K562 (cell line): ENCODE measurements at regions not wholly inside any gene's neighbourhood (a gene's known extent, or its start where the extent isn't known, plus 50 kb on each side); places are given as distances from the start of the nearest gene placed in this dataset.

Experiments used
- ATAC-seq: fragments of 200-7000 bp; cut with Tn5 transposase; 3 replicates; pipeline ENCODE4 v1.9.1; 2020; ENCODE audit warnings: moderate library complexity
- BruUV-seq: library from RNA; stranded (reverse); fragments of 400-500 nt; replicated peaks from 2 replicates; lab custom pipeline; 2021; lab: Mats Ljungman, UMichigan
- CTCF ChIA-PET: fragments of 300-600 bp; formaldehyde crosslinking; extraction: SDS; loops from one replicate; lab custom pipeline; 2021; ENCODE audit warnings: low intra/inter-chr PET ratio; lab: Yijun Ruan, JAX
- POLR2A ChIA-PET: fragments of 300-600, 350-650 bp; sonication (Branson Sonifier 250); formaldehyde crosslinking; extraction: SDS; loops from one replicate; lab custom pipeline; 2021; ENCODE audit warnings: antibody characterized with exemption, inconsistent platforms; lab: Yijun Ruan, JAX
- DNase-seq, 4 experiments: peaks; one replicate each; pipeline versions ENCODE4 v3.0.0 to v3.0.0-alpha.2; 2011 to 2018; ENCODE audit warnings: low spot score in 3 of 4, mixed read lengths in 3 of 4; ENCODE audit errors: extremely low read depth in 1 of 4
- FAIRE-seq: peaks from 2 replicates; lab custom pipeline; 2011; peaks lifted over from hg19 to GRCh38; lab: Jason Lieb, UNC
- H2AFZ ChIP-seq: 2 replicates; pipeline ENCODE4 v1.6.0; 2011; ENCODE audit warnings: low read depth, low read length, control low read depth, inconsistent platforms
- H3K27ac ChIP-seq: fragments of 200-600 bp; 3 replicates; pipeline ENCODE4 v1.8.0; 2011; ENCODE audit warnings: low read depth, mild to moderate bottlenecking, control low read depth, inconsistent platforms, low read length, moderate library complexity, mixed read lengths; ENCODE audit errors: extremely low read depth
- H3K27me3 ChIP-seq, 2 experiments: fragments of 300-600 bp in 1 of 2; 2 replicates in 1 of 2; 3 replicates in 1 of 2; pipeline versions ENCODE4 v1.6.0 to v1.8.0; 2011; ENCODE audit warnings: inconsistent platforms in 2 of 2, low read length in 2 of 2, mild to moderate bottlenecking in 1 of 2, mixed read lengths in 1 of 2, moderate library complexity in 1 of 2; ENCODE audit not compliant: control insufficient read depth in 2 of 2, insufficient read depth in 2 of 2
- H3K36me3 ChIP-seq: fragments of 300-600 bp; 3 replicates; pipeline ENCODE4 v1.8.0; 2011; ENCODE audit warnings: mild to moderate bottlenecking, low read length, inconsistent platforms; ENCODE audit not compliant: control insufficient read depth, insufficient read depth
- H3K4me1 ChIP-seq, 2 experiments: fragments of 200-600 bp in 1 of 2; replicated peaks in 1 of 2; 2 replicates in 1 of 2; 3 replicates in 1 of 2; pipeline versions ENCODE4 v1.5.1 to v1.8.0; 2011; ENCODE audit warnings: inconsistent platforms in 2 of 2, low read length in 2 of 2, mild to moderate bottlenecking in 1 of 2, mixed read lengths in 1 of 2, moderate library complexity in 1 of 2; ENCODE audit not compliant: control insufficient read depth in 2 of 2, insufficient read depth in 2 of 2
- H3K4me2 ChIP-seq: 2 replicates; pipeline ENCODE4 v1.6.1; 2011; ENCODE audit warnings: low read length, control low read depth, inconsistent platforms, mixed read lengths; ENCODE audit not compliant: insufficient read depth
- H3K4me3 ChIP-seq: fragments of 200-600 bp; sonication (generic), shearing (Covaris generic); 2 replicates; pipeline ENCODE4 v1.5.1; 2016; ENCODE audit warnings: control low read depth, inconsistent platforms
- H3K79me2 ChIP-seq: fragments of 200-600 bp; 3 replicates; pipeline ENCODE4 v1.8.0; 2011; ENCODE audit warnings: low read length, inconsistent platforms; ENCODE audit not compliant: control insufficient read depth, insufficient read depth
- H3K9ac ChIP-seq, 2 experiments: 2 replicates each; pipeline versions ENCODE4 v1.6.0 to v1.6.1; 2011; ENCODE audit warnings: low read depth in 2 of 2, low read length in 2 of 2, control low read depth in 1 of 2, inconsistent platforms in 1 of 2, mild to moderate bottlenecking in 1 of 2, mixed read lengths in 1 of 2; ENCODE audit not compliant: insufficient read depth in 1 of 2
- H3K9me1 ChIP-seq: one replicate; pipeline ENCODE4 v1.6.0; 2011; ENCODE audit warnings: inconsistent platforms, mild to moderate bottlenecking, low read length, moderate library complexity; ENCODE audit not compliant: control insufficient read depth, insufficient read depth
- H3K9me3 ChIP-seq: replicated peaks from 2 replicates; pipeline ENCODE4 v1.5.1; 2011; ENCODE audit warnings: low read depth, low read length, inconsistent platforms; ENCODE audit not compliant: control insufficient read depth, insufficient read depth
- H4K20me1 ChIP-seq: replicated peaks from 2 replicates; pipeline ENCODE4 v1.6.1; 2011; ENCODE audit warnings: low read length, inconsistent platforms, mixed read lengths; ENCODE audit not compliant: control insufficient read depth, insufficient read depth
- FOS ChIP-seq: IDR thresholded peaks from 3 replicates; pipeline ENCODE4 v1.6.1; 2011; ENCODE audit not compliant: insufficient read length; ENCODE audit errors: extremely low read depth
- RBM34 ChIP-seq: fragments of 200-400 bp; formaldehyde crosslinking; IDR thresholded peaks from 2 replicates; pipeline ENCODE4 v1.6.1; 2018; ENCODE audit warnings: low read length, borderline replicate concordance; ENCODE audit not compliant: insufficient read depth
- SUPT5H ChIP-seq: fragments of 450-650 bp; IDR thresholded peaks from 2 replicates; pipeline ENCODE4 v1.6.1; 2016
- ZC3H11A ChIP-seq: IDR thresholded peaks from 2 replicates; pipeline ENCODE4 v1.6.1; 2012; ENCODE audit warnings: low read depth, low read length, improper control_type of control experiment
- WGBS: fragments of 100-300 bp; shearing (Covaris generic); methylation state at CpG from one replicate; pipeline ENCODE4 v1.1.6; 2016; ENCODE audit warnings: low coverage, mixed read lengths; ENCODE audit not compliant: insufficient coverage; ENCODE audit errors: missing lambda C conversion rate; 5-methylcytosine and 5-hydroxymethylcytosine counted together
- in situ Hi-C: fragments of 300-500 bp; cut with MboI; formaldehyde crosslinking; loops from 4 replicates; pipeline ENCODE4 v1.15.0; 2018; ENCODE audit warnings: inconsistent platforms, mixed read lengths
- intact Hi-C: fragments of 100-400 bp; cut with micrococcal nuclease; formaldehyde crosslinking; loops from 2 replicates; pipeline ENCODE4 v1.14.2; 2022
- TF ChIP-seq, protein P1 (sequence below): fragments of 450-650 bp; formaldehyde crosslinking; conservative IDR thresholded peaks from 2 replicates; pipeline ENCODE4 v1.4.0; 2022; ENCODE audit warnings: mild to moderate bottlenecking, missing genetic modification characterization
- TF ChIP-seq, protein P2 (sequence below): sonication (generic); formaldehyde crosslinking; IDR thresholded peaks from 2 replicates; pipeline ENCODE4 v1.8.1; 2023; ENCODE audit warnings: mild to moderate bottlenecking, missing genetic modification reagents

DNA sequence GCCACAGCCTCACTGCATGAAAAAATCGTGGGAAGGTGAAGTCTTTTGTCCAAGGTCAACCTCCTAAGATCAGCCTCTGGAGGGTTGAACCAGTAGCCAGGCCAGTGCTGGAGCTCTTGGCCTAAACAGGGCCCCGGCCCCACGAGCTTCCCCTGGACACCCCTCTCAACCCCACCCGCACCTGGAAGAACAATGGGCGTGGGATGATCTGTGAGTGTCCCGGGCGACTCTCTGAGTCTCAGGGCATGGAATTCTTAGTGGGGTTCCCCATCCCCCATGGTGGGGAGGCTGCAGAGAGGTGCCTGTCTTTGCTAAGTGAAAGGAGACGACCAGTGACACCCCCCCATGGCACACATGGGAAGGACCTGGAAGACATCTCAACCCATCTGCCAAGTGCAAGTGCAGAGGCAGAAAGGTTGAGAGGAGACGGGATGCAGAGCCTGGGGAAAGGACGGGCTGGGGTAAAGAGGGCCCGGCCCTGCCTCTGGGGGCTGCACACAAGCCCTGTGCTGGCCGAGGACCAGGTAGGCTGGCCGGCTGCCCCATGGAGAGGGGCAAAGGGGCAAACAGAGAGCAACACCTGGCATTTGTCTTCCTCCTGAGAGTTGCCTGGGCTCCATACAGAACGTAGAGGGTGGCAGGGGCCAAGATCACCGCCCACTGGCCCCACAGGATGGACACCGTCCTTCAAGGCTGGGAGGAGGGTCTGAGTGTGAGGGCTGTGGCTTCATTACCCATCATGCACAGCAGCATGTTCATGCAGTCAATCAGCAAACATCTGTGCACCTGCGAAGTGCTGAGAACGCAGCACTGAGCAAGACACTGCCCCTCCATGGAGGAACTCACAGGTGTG, 163.0 kb upstream of the PPP2R2D start:
- no peaks in the 10 kb centered on the region for H3K9me1 ChIP-seq
- BruUV-seq, result no TSS peak
- no peak overlapping the region for H2AFZ ChIP-seq
- DNase-seq (no peak), FAIRE-seq (no peak), ATAC-seq (no peak)
- TF ChIP-seq RBM34 (no peak), SUPT5H (no peak), ZC3H11A (no peak), FOS (no peak)
- TF ChIP-seq, protein P1, sequence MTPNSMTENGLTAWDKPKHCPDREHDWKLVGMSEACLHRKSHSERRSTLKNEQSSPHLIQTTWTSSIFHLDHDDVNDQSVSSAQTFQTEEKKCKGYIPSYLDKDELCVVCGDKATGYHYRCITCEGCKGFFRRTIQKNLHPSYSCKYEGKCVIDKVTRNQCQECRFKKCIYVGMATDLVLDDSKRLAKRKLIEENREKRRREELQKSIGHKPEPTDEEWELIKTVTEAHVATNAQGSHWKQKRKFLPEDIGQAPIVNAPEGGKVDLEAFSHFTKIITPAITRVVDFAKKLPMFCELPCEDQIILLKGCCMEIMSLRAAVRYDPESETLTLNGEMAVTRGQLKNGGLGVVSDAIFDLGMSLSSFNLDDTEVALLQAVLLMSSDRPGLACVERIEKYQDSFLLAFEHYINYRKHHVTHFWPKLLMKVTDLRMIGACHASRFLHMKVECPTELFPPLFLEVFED (CRISPR knock-in tag), result no peak
- TF ChIP-seq, protein P2, sequence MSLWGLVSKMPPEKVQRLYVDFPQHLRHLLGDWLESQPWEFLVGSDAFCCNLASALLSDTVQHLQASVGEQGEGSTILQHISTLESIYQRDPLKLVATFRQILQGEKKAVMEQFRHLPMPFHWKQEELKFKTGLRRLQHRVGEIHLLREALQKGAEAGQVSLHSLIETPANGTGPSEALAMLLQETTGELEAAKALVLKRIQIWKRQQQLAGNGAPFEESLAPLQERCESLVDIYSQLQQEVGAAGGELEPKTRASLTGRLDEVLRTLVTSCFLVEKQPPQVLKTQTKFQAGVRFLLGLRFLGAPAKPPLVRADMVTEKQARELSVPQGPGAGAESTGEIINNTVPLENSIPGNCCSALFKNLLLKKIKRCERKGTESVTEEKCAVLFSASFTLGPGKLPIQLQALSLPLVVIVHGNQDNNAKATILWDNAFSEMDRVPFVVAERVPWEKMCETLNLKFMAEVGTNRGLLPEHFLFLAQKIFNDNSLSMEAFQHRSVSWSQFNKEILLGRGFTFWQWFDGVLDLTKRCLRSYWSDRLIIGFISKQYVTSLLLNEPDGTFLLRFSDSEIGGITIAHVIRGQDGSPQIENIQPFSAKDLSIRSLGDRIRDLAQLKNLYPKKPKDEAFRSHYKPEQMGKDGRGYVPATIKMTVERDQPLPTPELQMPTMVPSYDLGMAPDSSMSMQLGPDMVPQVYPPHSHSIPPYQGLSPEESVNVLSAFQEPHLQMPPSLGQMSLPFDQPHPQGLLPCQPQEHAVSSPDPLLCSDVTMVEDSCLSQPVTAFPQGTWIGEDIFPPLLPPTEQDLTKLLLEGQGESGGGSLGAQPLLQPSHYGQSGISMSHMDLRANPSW (CRISPR knock-in tag), result no peak
- ChIA-PET POLR2A (no interaction called here), CTCF (no interaction called here)
- intact Hi-C loops (no loop called here), in situ Hi-C loops (no loop called here)
- H3K27ac ChIP-seq, result no peak overlapping the region
- H4K20me1 ChIP-seq, result no peaks in the 10 kb centered on the region
- H3K36me3 ChIP-seq, result no peaks in the 10 kb centered on the region
- H3K9ac ChIP-seq, result no peak overlapping the region
- H3K4me1 ChIP-seq, result no peaks in the 10 kb centered on the region; a peak in 1 of 5 replicates
- no peaks in the 10 kb centered on the region for H3K79me2 ChIP-seq
- no peak overlapping the region for H3K4me2 ChIP-seq
- no peak overlapping the region for H3K4me3 ChIP-seq
- H3K9me3 ChIP-seq, result no peaks in the 10 kb centered on the region
- 0% methylated on average over 13 of the region's 18 CpGs for WGBS
- no peaks in the 10 kb centered on the region; a peak in 2 of 5 replicates for H3K27me3 ChIP-seq
